Cardiac muscle cell (in vitro differentiated cells and primary cell): ENCODE measurements at regions not wholly inside any gene's neighbourhood (a gene's known extent, or its start where the extent isn't known, plus 50 kb on each side); places are given as distances from the start of the nearest gene placed in this dataset.

Experiments used
- DNase-seq, 2 donors: peaks; one replicate each; pipeline versions ENCODE4 v3.0.0 to v3.0.0-alpha.2; 2010 to 2017; ENCODE audit warnings: low read depth in 1 of 2, low spot score in 1 of 2
- H3K27ac ChIP-seq: fragments of 200-600 bp; sonication (generic); 2 replicates; pipeline ENCODE4 v1.5.1; 2016
- H3K27me3 ChIP-seq: fragments of 200-600 bp; sonication (generic); 2 replicates; pipeline ENCODE4 v1.6.0; 2016; ENCODE audit warnings: control low read depth
- H3K36me3 ChIP-seq: fragments of 200-600 bp; sonication (generic); 2 replicates; pipeline ENCODE4 v1.5.1; 2016; ENCODE audit warnings: control low read depth
- H3K4me1 ChIP-seq: fragments of 200-600 bp; sonication (generic); 2 replicates; pipeline ENCODE4 v1.8.1; 2017; ENCODE audit warnings: low read depth, mild to moderate bottlenecking, mixed run types
- H3K4me3 ChIP-seq: fragments of 200-600 bp; sonication (generic); 2 replicates; pipeline ENCODE4 v1.5.1; 2016; ENCODE audit warnings: mild to moderate bottlenecking
- H3K9me3 ChIP-seq: fragments of 200-600 bp; sonication (generic); 2 replicates; pipeline ENCODE4 v1.5.1; 2017; ENCODE audit warnings: low read depth, mild to moderate bottlenecking, control low read depth
- CTCF ChIP-seq: IDR thresholded peaks from 2 replicates; pipeline ENCODE4 v1.5.1; 2012; ENCODE audit warnings: low read depth, mild to moderate bottlenecking, low read length

- no peak overlapping the region for H3K27ac ChIP-seq
- no peaks in the 10 kb centered on the region for H3K36me3 ChIP-seq
- H3K4me3 ChIP-seq: no peak overlapping the region
- H3K27me3 ChIP-seq: no peaks in the 10 kb centered on the region
- no peaks in the 10 kb centered on the region for H3K9me3 ChIP-seq
- no peak for DNase-seq
- H3K4me1 ChIP-seq: no peaks in the 10 kb centered on the region
- no peak for TF ChIP-seq CTCF
Measured at GRCh38 chr13:107339209-107339608, 771.3 kb upstream of the ARGLU1 start.

DNA sequence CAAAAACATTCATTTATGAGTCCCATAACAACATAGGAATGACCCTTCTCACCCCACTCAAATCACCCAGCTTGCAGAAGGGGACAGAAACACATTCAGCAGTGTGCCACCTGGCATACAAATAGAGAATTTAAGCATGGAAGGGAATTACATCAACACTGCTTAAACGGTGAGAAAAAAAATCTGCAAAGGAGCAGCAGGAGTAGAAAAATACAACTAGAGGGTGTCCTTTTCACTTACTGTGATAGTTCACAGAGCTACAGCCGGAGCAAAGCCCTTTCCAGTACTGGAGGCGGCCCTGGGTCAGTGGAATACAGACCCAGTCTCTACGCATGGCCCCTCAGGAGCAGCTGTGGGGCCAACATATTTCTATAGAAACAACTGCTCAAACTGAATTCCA, 764.3 kb upstream of the ARGLU1 start:
- Histone ChIP-seq H3K27ac (no peak overlapping the region), H3K9me3 (no peaks in the 10 kb centered on the region), H3K4me1 (no peaks in the 10 kb centered on the region), H3K36me3 (no peaks in the 10 kb centered on the region), H3K4me3 (no peak overlapping the region), H3K27me3 (no peaks in the 10 kb centered on the region)
- TF ChIP-seq CTCF: no peak
- no peak for DNase-seq

GRCh38 chr13:107331359-107331758, 763.4 kb upstream of the ARGLU1 start:
- H3K4me3 ChIP-seq: no peak overlapping the region
- no peaks in the 10 kb centered on the region for H3K36me3 ChIP-seq
- no peak for TF ChIP-seq CTCF
- H3K4me1 ChIP-seq: no peaks in the 10 kb centered on the region
- no peaks in the 10 kb centered on the region for H3K9me3 ChIP-seq
- H3K27ac ChIP-seq: no peak overlapping the region
- H3K27me3 ChIP-seq: no peaks in the 10 kb centered on the region
- no peak for DNase-seq

DNA sequence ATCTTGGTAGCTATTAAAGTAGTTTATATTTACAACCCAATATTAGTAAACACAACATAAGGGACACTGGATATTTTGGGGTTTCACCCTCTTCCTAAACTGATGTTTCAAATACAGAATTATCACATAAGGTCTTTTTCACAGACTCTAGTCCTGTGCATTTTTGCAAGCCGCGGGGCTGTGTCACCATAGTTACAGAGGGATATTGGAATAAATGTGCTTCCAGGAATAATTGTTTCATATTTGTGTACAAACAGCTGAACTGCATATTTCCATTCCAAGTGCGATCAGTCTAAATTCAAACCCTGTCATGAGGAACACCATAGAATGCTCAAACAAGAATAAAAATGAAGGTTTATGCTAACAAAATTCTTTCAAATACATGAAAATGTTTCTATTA, 762.5 kb upstream of the ARGLU1 start:
- no peak for DNase-seq
- no peak for TF ChIP-seq CTCF
- Histone ChIP-seq H3K4me3 (no peak overlapping the region), H3K4me1 (no peaks in the 10 kb centered on the region), H3K27ac (no peak overlapping the region), H3K27me3 (no peaks in the 10 kb centered on the region), H3K9me3 (no peaks in the 10 kb centered on the region), H3K36me3 (no peaks in the 10 kb centered on the region)

DNA sequence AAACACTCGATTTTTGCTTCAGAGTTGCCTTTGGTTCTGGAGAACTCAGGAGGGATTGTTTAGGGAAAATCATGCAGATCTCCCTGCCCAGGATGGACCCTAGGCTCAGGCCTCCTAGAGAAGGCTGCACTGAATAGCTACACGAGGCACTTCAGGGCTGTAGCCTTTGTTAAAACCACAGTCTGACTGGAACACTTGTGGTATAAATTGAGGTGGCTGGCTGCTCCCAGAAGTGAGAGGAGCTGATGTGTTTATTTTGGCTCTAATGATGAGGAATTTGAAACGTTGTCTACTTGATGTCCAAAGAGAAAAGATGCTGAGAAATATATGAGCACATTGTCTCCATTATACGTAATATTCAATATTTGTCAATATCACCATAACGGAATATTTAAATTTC, 762.1 kb upstream of the ARGLU1 start:
- TF ChIP-seq CTCF: no peak
- no peaks in the 10 kb centered on the region for H3K27me3 ChIP-seq
- H3K36me3 ChIP-seq: no peaks in the 10 kb centered on the region
- H3K9me3 ChIP-seq: no peaks in the 10 kb centered on the region
- no peak overlapping the region for H3K27ac ChIP-seq
- H3K4me3 ChIP-seq: no peak overlapping the region
- DNase-seq: peak; percentile 0 to 22
- H3K4me1 ChIP-seq: no peaks in the 10 kb centered on the region
